ENCODE measurements at regions not wholly inside any gene's neighbourhood (a gene's known extent, or its start where the extent isn't known, plus 50 kb on each side); places are given as distances from the start of the nearest gene placed in this dataset.

DNA sequence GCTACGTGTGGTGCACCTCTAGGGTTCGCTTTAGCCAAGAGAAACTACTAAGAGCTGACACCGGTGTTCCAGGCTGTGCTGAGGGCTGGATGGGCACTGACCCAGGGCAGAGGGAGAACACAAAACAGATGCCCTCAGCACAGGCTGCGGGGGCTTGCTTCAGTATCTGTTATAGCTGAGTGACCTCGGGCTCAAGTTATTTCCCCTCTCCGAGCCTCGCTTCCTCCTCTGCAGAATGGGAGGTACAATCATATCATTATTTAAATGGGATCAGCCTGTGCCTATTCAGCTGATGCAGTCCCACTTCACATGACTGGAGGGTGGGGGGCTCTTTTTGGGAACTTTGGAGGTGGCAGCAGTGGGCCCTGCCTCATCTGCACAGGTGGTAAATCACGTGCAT is 156.1 kb upstream of the APCDD1 start:
- TF ChIP-seq, protein P1, sequence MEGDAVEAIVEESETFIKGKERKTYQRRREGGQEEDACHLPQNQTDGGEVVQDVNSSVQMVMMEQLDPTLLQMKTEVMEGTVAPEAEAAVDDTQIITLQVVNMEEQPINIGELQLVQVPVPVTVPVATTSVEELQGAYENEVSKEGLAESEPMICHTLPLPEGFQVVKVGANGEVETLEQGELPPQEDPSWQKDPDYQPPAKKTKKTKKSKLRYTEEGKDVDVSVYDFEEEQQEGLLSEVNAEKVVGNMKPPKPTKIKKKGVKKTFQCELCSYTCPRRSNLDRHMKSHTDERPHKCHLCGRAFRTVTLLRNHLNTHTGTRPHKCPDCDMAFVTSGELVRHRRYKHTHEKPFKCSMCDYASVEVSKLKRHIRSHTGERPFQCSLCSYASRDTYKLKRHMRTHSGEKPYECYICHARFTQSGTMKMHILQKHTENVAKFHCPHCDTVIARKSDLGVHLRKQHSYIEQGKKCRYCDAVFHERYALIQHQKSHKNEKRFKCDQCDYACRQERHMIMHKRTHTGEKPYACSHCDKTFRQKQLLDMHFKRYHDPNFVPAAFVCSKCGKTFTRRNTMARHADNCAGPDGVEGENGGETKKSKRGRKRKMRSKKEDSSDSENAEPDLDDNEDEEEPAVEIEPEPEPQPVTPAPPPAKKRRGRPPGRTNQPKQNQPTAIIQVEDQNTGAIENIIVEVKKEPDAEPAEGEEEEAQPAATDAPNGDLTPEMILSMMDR (IDR thresholded peaks at IDR 0.05) = no peak
- TF ChIP-seq POLR2AphosphoS5 (IDR thresholded peaks at IDR 0.05) (no peak), POLR2A (IDR thresholded peaks at IDR 0.05) (no peak), EP300 (IDR thresholded peaks at IDR 0.05) (no peak)
